HCT116 (cell line): ENCODE measurements at regions not wholly inside any gene's neighbourhood (a gene's known extent, or its start where the extent isn't known, plus 50 kb on each side); places are given as distances from the start of the nearest gene placed in this dataset.

Experiments used
- EGR1 ChIP-seq: IDR thresholded peaks from 2 replicates; pipeline ENCODE4 v1.6.1; 2012; ENCODE audit warnings: low read depth
- ELF1 ChIP-seq: IDR thresholded peaks from 2 replicates; pipeline ENCODE4 v1.6.1; 2012; ENCODE audit warnings: low read depth, borderline replicate concordance
- EZH2 ChIP-seq: fragments of 200-600 bp; sonication (generic); IDR thresholded peaks from 2 replicates; pipeline ENCODE4 v1.6.1; 2017; ENCODE audit warnings: antibody characterized with exemption, mixed run types
- EZH2phosphoT487 ChIP-seq: fragments of 200-600 bp; IDR thresholded peaks from 2 replicates; pipeline ENCODE4 v1.6.1; 2018; ENCODE audit warnings: antibody characterized with exemption, borderline replicate concordance
- JUND ChIP-seq: IDR thresholded peaks from 2 replicates; pipeline ENCODE4 v1.6.1; 2012
- POLR2A ChIP-seq: IDR thresholded peaks from 2 replicates; pipeline ENCODE4 v1.7.0; 2011; ENCODE audit warnings: borderline replicate concordance; ENCODE audit not compliant: insufficient read depth, insufficient read length; ENCODE audit errors: extremely low read depth
- POLR2AphosphoS5 ChIP-seq: IDR thresholded peaks from 2 replicates; pipeline ENCODE4 v1.6.1; 2011; ENCODE audit warnings: mild to moderate bottlenecking, low read depth, low read length, moderate library complexity
- SP1 ChIP-seq: IDR thresholded peaks from 2 replicates; pipeline ENCODE4 v1.6.1; 2012; ENCODE audit warnings: low read depth
- YY1 ChIP-seq: IDR thresholded peaks from 2 replicates; pipeline ENCODE4 v1.6.1; 2011; ENCODE audit warnings: low read length, low read depth, moderate library complexity, mild to moderate bottlenecking; ENCODE audit not compliant: insufficient replicate concordance; ENCODE audit errors: extremely low read depth
- ZNF274 ChIP-seq: fragments of 200-500 bp; sonication (Bioruptor generic); IDR thresholded peaks from 2 replicates; pipeline ENCODE4 v1.6.1; 2014; ENCODE audit warnings: mild to moderate bottlenecking, low read depth, low read length, inconsistent platforms
- TF ChIP-seq, protein P1 (sequence below), 3 experiments: fragments of 200-600 bp in 1 of 3; sonication (generic) in 1 of 3; IDR thresholded peaks in 2 of 3; conservative IDR thresholded peaks in 1 of 3; 2 replicates each; pipeline ENCODE4 v1.5.1; 2012 to 2017; ENCODE audit warnings: low read depth in 2 of 3, low read length in 2 of 3, antibody characterized with exemption in 1 of 3, borderline replicate concordance in 1 of 3, control low read depth in 1 of 3, mild to moderate bottlenecking in 1 of 3, mixed read lengths in 1 of 3, mixed run types in 1 of 3, moderate library complexity in 1 of 3; ENCODE audit not compliant: insufficient read depth in 1 of 3
- TF ChIP-seq, protein P2 (sequence below): IDR thresholded peaks from 2 replicates; pipeline ENCODE4 v1.6.1; 2012
- TF ChIP-seq, protein P3 (sequence below): IDR thresholded peaks from 2 replicates; pipeline ENCODE4 v1.6.1; 2011; ENCODE audit warnings: mild to moderate bottlenecking, low read length, moderate library complexity; ENCODE audit not compliant: insufficient replicate concordance; ENCODE audit errors: extremely low read depth

DNA sequence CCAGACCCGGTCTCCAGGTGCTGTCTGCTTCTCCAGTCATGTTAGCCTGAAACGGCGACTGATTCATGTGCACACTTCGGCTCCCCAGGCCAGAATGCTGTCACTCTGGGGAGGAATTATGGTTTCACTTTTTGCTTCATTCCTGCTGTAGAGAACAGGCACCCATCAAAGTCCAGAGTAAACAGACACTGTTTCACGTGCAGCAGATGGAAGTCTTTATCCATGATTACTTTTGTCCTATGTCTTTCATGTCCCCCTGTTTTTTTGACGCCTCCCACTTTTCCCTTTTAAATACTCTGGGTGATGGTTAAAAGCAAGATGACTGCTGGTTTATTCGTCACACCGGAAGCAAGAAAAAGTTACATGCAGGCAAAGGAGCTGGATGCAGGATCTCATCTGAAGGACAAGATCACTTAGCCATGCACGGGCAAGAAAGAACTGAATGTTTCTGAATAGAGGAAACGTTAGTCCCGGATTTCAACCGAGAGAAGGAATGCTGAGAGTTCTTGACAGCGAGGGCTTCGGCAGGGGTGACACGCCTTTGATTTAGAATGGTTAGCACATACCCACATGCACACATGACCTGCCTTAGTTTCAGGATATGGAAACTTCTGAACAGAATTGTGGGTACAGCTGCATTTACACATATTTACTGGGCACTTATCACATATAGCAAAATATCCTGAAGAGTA is 250.0 kb upstream of the KLF6 start:
- TF ChIP-seq SP1 (no peak), POLR2AphosphoS5 (no peak), ELF1 (no peak), POLR2A (no peak), EZH2 (no peak), ZNF274 (no peak), EZH2phosphoT487 (no peak), JUND (no peak), EGR1 (no peak), YY1 (no peak)
- TF ChIP-seq, protein P1, sequence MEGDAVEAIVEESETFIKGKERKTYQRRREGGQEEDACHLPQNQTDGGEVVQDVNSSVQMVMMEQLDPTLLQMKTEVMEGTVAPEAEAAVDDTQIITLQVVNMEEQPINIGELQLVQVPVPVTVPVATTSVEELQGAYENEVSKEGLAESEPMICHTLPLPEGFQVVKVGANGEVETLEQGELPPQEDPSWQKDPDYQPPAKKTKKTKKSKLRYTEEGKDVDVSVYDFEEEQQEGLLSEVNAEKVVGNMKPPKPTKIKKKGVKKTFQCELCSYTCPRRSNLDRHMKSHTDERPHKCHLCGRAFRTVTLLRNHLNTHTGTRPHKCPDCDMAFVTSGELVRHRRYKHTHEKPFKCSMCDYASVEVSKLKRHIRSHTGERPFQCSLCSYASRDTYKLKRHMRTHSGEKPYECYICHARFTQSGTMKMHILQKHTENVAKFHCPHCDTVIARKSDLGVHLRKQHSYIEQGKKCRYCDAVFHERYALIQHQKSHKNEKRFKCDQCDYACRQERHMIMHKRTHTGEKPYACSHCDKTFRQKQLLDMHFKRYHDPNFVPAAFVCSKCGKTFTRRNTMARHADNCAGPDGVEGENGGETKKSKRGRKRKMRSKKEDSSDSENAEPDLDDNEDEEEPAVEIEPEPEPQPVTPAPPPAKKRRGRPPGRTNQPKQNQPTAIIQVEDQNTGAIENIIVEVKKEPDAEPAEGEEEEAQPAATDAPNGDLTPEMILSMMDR (IDR thresholded peaks at IDR 0.05 in 2 of 3, conservative IDR thresholded peaks at IDR 0.05 in 1 of 3; ENCODE audit: borderline replicate concordance in 1 of 3, insufficient read depth in 1 of 3, low read depth in 2 of 3, low read length in 2 of 3), result no peak
- TF ChIP-seq, protein P2, sequence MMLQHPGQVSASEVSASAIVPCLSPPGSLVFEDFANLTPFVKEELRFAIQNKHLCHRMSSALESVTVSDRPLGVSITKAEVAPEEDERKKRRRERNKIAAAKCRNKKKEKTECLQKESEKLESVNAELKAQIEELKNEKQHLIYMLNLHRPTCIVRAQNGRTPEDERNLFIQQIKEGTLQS, result no peak
- TF ChIP-seq, protein P3, sequence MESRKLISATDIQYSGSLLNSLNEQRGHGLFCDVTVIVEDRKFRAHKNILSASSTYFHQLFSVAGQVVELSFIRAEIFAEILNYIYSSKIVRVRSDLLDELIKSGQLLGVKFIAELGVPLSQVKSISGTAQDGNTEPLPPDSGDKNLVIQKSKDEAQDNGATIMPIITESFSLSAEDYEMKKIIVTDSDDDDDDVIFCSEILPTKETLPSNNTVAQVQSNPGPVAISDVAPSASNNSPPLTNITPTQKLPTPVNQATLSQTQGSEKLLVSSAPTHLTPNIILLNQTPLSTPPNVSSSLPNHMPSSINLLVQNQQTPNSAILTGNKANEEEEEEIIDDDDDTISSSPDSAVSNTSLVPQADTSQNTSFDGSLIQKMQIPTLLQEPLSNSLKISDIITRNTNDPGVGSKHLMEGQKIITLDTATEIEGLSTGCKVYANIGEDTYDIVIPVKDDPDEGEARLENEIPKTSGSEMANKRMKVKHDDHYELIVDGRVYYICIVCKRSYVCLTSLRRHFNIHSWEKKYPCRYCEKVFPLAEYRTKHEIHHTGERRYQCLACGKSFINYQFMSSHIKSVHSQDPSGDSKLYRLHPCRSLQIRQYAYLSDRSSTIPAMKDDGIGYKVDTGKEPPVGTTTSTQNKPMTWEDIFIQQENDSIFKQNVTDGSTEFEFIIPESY, result no peak
